Colonic mucosa (tissue), 4 donors: ENCODE measurements at regions not wholly inside any gene's neighbourhood (a gene's known extent, or its start where the extent isn't known, plus 50 kb on each side); places are given as distances from the start of the nearest gene placed in this dataset.

Experiments
- DNase-seq: peaks from one replicate; pipeline ENCODE4 v3.0.0-alpha.2; 2020
- H3K27ac ChIP-seq: fragments of 200-600 bp; one replicate; pipeline ENCODE4 v1.8.0; 2021
- H3K27me3 ChIP-seq: fragments of 200-600 bp; one replicate; pipeline ENCODE4 v1.8.0; 2021
- H3K36me3 ChIP-seq: fragments of 200-600 bp; one replicate; pipeline ENCODE4 v1.8.0; 2021
- H3K4me1 ChIP-seq: fragments of 200-600 bp; one replicate; pipeline ENCODE4 v1.8.0; 2021; ENCODE audit warnings: mild to moderate bottlenecking
- H3K4me3 ChIP-seq: fragments of 200-600 bp; one replicate; pipeline ENCODE4 v1.8.0; 2021
- H3K9ac ChIP-seq, 2 donors: one replicate each; pipeline ENCODE4 v1.7.0; 2013; ENCODE audit warnings: control low read depth in 2 of 2, low read depth in 2 of 2, low read length in 2 of 2
- H3K9me3 ChIP-seq: fragments of 200-600 bp; one replicate; pipeline ENCODE4 v1.8.0; 2021
- intact Hi-C: fragments of 100-400 bp; cut with DNase I; formaldehyde crosslinking; loops from one replicate; pipeline ENCODE4 v1.14.1; 2022
- TF ChIP-seq, protein P1 (sequence below): fragments of 200-600 bp; IDR thresholded peaks from one replicate; pipeline ENCODE4 v1.8.0; 2022; ENCODE audit warnings: antibody characterized with exemption, mild to moderate bottlenecking
- donor health status: healthy.
- donor health status: DM: no; HTN: no; CAD: no.
- donor health status: DM: no; HTN: no; CAD: no.

DNA sequence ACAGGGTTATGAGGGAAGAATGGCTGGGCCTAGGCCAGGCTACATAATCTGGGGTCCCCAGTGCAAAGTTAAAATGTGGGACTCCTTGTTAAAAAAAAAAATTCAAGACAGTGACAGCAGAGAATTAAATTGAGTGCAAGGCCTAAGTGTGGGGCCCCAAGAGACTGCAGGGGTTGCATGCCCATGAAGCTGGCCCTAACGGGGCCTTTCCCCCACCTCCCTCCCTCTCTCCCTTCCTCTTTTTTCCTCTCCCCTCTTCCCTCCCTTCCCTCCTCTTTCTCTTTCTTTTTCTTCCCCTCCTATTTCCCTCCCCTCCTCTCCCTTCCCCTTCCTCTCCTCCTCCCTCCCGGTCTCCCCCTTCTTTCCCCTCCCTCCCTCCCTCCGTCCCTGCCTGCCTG, 266.7 kb downstream of the LMO4 start:
- intact Hi-C loops = loop anchor here (10.0 kb wide), 1 partner anchor 261 kb away; no protein-coding TSS in a partner anchor
- Histone ChIP-seq H3K27me3 (no peaks in the 10 kb centered on the region), H3K27ac (peak overlapping the region; percentile 66), H3K36me3 (no peaks in the 10 kb centered on the region), H3K9me3 (no peaks in the 10 kb centered on the region), H3K4me3 (no peak overlapping the region), H3K4me1 (no peaks in the 10 kb centered on the region), H3K9ac (no peak overlapping the region)
- DNase-seq = no peak
- TF ChIP-seq, protein P1, sequence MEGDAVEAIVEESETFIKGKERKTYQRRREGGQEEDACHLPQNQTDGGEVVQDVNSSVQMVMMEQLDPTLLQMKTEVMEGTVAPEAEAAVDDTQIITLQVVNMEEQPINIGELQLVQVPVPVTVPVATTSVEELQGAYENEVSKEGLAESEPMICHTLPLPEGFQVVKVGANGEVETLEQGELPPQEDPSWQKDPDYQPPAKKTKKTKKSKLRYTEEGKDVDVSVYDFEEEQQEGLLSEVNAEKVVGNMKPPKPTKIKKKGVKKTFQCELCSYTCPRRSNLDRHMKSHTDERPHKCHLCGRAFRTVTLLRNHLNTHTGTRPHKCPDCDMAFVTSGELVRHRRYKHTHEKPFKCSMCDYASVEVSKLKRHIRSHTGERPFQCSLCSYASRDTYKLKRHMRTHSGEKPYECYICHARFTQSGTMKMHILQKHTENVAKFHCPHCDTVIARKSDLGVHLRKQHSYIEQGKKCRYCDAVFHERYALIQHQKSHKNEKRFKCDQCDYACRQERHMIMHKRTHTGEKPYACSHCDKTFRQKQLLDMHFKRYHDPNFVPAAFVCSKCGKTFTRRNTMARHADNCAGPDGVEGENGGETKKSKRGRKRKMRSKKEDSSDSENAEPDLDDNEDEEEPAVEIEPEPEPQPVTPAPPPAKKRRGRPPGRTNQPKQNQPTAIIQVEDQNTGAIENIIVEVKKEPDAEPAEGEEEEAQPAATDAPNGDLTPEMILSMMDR = no peak

DNA sequence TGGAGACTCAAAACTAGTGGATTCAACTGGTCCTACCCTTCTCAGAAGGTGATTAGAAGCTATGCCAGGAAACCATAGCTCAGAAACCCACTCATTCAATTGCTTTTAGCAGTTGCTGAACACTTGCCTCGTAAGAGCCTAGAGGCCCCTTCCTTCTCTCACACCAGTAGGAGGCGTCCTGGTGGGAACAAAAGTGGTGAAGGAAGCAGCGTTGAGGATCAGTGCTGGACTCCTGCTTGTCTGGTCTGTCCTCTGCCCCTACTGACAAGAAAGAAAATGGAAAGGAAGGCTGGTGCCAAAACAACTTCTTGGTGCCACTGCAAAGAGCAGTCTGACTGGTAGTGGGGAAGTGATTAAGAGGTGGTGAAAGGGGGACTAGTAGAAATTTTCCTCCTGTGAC, 269.7 kb downstream of the LMO4 start:
- intact Hi-C loops = loop anchor here (10.0 kb wide), 1 partner anchor 264 kb away; no protein-coding TSS in a partner anchor
- TF ChIP-seq, protein P1 = no peak
- Histone ChIP-seq H3K4me1 (no peaks in the 10 kb centered on the region), H3K36me3 (no peaks in the 10 kb centered on the region), H3K27me3 (no peaks in the 10 kb centered on the region), H3K27ac (no peak overlapping the region), H3K9ac (no peak overlapping the region), H3K9me3 (no peaks in the 10 kb centered on the region), H3K4me3 (no peak overlapping the region)
- no peak for DNase-seq

DNA sequence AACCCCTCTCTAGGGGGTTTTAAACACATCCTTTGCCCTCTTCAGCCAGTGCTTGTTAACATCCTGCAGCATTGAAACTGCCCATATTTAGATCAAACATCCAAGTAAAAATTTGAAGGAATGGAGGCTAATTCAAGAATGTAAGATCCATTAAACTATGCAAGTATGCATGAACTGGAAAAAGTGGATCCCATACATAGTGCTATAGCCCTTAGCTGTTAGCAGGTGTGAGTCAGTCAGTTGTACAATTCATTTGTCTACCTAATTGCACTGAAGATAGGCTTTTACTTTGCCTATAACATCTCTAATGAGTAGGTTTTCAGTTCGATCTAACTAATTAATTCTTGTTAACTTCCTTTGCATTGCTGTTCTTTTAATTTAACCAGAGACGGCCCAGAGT, 270.9 kb downstream of the LMO4 start:
- Histone ChIP-seq H3K4me3 (no peak overlapping the region), H3K4me1 (no peaks in the 10 kb centered on the region), H3K9me3 (no peaks in the 10 kb centered on the region), H3K9ac (no peak overlapping the region), H3K27ac (no peak overlapping the region), H3K36me3 (no peaks in the 10 kb centered on the region), H3K27me3 (no peaks in the 10 kb centered on the region)
- no peak for DNase-seq
- TF ChIP-seq, protein P1 = no peak
- intact Hi-C loops = loop anchor here (10.0 kb wide), 1 partner anchor 265 kb away; no protein-coding TSS in a partner anchor

DNA sequence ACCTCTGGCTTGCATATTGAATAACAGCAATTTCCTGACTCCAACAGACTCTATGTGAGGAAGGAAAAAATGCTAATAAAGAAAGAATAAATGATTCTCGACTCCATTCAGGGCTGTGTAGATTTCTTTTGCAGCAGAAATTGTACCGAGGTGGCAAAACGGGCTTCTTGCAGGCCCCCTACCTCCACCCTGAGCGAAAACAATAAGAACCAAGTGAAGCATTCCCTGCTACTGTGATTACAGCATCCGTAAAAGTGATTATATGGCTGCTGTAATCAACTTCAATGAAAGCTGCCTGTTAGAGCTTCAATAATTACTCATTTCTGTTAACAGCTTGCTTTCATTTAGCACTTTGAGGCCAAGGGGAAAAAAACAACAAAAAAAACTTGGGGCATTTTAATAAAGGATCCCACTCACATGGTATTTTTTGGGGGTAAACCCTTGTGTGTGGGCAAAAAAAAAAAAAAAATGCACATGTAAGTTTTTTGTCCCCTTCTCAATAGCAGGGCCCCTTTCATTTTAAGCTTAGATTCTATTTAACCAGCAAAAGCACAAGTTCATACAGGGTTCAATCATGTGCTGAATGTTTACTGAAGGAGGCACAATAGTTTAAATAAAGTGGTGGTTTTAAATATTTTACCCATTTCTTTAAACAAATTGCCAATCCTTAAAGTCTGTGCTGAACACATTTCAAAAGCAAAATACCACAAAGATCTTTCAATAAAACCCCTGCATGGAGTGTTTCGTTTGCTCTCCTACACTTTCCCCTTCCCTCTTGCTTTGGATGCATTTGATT, 271.6 kb downstream of the LMO4 start:
- TF ChIP-seq, protein P1 = no peak
- no peak overlapping the region for H3K27ac ChIP-seq
- intact Hi-C loops = no loop called here
- no peaks in the 10 kb centered on the region for H3K36me3 ChIP-seq
- H3K4me3 ChIP-seq = no peak overlapping the region
- DNase-seq = no peak
- no peaks in the 10 kb centered on the region for H3K27me3 ChIP-seq
- H3K9ac ChIP-seq = no peak overlapping the region
- H3K9me3 ChIP-seq = no peaks in the 10 kb centered on the region
- H3K4me1 ChIP-seq = no peaks in the 10 kb centered on the region

DNA sequence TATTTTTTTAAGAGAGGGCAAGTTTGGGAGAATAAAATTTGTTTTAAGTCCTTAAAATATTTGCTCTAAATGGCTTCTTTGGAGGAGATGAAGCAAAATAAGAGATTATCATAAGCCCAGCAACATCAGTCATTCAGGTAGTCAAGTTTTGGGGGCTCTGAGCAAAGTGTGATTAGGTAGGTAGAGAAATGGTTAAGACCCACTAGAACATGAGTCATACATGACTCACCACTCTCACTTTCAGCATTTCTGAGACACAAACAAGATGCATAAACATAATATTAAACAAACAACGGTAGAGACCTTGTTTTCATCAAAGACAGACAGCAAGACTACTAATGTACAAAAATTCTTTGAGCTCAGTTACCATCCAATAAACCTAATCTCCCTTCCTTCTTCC, 272.2 kb downstream of the LMO4 start:
- DNase-seq = no peak
- Histone ChIP-seq H3K4me3 (no peak overlapping the region), H3K9me3 (no peaks in the 10 kb centered on the region), H3K27ac (no peak overlapping the region), H3K9ac (no peak overlapping the region), H3K36me3 (no peaks in the 10 kb centered on the region), H3K27me3 (no peaks in the 10 kb centered on the region), H3K4me1 (no peaks in the 10 kb centered on the region)
- intact Hi-C loops = no loop called here
- TF ChIP-seq, protein P1 = no peak
